Jurkat, Clone E6-1 (cell line): ENCODE measurements at regions not wholly inside any gene's neighbourhood (a gene's known extent, or its start where the extent isn't known, plus 50 kb on each side); places are given as distances from the start of the nearest gene placed in this dataset.

Experiments used
- DNase-seq: peaks from one replicate; pipeline ENCODE4 v3.0.0-alpha.2; 2011; ENCODE audit warnings: low read depth, low spot score
- H3K4me3 ChIP-seq: 2 replicates; pipeline ENCODE4 v1.5.1; 2011; ENCODE audit warnings: mild to moderate bottlenecking, low read length, control low read depth, moderate library complexity

DNA sequence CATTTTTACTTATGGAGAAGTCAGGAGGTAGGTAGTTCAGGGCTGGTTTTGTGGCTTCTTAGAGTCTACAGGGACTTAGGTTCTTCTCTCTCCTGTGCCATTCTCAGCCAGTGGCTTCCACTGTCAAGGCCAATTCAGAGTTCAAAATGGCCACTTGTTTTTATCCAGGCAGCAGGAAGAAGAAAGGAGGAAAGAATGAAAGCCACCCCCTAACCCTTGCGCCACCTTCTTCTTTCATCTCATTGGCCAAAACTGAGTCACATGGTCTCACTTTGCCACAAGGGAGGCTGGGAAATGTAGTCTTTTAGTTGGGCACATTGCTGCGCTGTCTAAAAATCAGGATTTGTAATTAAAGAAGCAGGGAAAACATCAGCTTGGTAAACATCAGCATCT is 60.8 kb upstream of the MED9 start:
- DNase-seq, result peak; percentile 93
- H3K4me3 ChIP-seq, result no peak overlapping the region

DNA sequence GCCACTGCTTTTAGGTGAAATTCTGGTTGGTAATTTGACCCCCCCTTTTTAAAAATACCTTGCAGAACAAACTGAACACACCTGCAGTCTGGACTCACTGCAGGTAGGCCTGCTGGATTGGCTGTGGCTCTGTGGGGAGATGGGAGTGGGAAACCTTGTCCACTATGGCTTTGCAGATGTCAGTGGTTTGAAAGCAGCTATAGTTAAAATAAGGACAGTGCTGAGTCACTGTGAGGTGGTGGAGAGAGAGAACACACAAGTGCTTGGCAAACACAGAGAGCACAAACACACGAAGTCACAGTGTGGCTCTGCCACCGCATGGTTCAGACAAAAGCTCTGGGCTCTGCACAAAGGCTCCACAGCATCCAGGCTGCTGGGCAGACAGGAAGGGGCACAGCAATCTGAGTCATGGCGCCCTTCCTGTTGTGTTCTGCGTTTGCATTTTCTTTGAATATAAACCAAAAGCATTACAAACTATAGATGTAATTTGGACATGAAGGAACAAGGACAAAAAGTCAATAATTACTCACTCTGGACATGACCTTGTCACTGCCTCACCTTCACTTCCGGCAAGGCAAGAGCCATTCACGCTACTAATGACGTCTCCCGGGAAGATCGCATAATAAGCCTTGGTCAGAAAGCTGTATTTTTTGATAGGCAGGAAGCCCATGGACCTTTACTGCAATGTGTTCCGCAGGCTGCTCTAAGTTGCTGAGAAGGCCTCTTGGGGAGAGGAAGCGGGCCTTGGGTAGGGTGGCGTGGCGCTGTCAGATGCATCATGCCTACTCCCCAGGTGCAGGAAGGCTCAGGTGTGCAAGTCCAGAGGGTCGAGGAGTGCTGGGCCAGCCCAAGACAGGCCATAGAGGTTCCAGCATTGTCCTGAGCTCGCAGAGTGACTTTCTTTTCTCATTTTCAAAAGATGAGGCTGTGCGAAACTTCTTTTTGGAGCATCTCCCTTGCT is 60.1 kb upstream of the MED9 start:
- no peak for DNase-seq
- H3K4me3 ChIP-seq, result no peak overlapping the region

DNA sequence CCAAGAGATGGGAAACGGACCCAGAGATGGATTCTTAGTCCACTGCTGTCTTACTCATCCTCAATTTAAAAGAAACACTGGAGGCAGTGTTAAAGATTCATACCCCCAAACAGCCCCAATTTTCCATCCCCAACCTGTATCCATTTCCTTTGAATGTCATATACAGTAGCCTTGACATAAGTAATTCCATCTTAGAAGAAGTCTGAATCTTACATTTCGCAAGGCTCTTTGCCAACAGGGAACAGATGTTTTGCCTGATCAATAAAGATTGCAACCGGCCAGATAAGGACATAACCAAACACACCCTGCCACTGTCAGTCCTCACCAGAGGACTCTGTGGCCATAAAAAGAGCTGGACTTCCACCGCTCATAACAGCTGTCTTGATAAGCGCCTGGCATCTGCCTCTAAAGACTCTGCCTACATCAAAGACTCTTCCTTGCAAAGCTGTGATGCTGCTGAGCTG is 59.0 kb upstream of the MED9 start:
- no peak for DNase-seq
- no peak overlapping the region for H3K4me3 ChIP-seq

DNA sequence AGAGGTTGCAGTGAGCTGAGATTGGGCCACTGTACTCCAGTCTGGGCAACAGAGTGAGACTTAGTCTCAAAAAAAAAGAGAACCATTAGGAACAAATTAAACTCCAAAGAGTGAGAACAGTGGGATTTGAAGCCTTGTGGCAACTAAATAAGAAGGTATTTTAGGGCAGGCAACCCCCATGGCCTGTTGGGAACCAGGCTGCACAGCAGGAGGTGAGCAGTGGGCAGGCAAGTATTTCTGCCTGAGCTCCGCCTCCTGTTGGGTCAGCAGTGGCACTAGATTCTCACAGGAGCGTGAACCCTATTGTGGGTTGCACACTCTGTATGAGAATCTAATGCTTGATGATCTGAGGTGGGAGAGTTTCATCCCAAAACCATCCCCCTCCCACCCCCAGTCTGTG is 57.6 kb upstream of the MED9 start:
- no peak overlapping the region for H3K4me3 ChIP-seq
- DNase-seq, result no peak

DNA sequence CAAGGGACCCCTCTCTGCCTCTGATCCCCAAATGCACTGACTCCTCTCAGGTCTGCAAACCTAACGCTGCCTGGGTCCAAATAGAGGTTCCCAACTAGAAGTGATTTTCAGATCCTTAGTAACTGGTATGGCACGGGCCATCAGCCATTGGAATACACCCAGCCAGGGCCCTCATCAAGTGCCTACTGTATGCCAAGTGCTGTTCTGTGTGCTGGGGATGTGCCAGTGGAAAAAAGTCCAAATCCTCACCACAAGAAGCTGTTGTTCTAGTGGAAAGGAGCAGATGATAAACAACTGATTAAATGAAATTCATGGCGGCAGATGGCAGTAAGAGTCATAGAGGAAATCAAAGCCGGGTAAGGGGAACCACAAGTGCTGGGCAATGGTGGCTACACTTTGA is 57.2 kb upstream of the MED9 start:
- H3K4me3 ChIP-seq, result no peak overlapping the region
- no peak for DNase-seq

DNA sequence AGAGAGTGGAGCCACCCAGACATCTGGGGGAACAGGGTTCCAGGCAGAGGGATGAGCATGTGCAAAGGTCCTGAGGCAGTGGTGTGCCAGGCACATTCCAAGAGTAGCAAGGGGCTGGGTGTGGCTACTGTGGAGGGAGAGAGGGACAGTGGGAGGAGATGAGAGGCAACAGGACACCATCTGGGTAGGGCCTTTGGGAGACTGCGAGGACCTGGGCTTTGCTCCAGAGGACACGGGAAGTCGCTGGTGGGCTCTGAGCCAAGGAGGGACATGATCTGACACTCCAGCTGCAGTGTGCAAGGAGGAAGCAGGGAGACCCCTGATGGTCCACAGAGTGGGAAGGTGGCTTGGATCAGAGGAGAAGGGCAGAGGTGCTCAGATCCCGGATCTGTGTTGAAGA is 56.7 kb upstream of the MED9 start:
- H3K4me3 ChIP-seq, result no peak overlapping the region
- DNase-seq, result no peak

DNA sequence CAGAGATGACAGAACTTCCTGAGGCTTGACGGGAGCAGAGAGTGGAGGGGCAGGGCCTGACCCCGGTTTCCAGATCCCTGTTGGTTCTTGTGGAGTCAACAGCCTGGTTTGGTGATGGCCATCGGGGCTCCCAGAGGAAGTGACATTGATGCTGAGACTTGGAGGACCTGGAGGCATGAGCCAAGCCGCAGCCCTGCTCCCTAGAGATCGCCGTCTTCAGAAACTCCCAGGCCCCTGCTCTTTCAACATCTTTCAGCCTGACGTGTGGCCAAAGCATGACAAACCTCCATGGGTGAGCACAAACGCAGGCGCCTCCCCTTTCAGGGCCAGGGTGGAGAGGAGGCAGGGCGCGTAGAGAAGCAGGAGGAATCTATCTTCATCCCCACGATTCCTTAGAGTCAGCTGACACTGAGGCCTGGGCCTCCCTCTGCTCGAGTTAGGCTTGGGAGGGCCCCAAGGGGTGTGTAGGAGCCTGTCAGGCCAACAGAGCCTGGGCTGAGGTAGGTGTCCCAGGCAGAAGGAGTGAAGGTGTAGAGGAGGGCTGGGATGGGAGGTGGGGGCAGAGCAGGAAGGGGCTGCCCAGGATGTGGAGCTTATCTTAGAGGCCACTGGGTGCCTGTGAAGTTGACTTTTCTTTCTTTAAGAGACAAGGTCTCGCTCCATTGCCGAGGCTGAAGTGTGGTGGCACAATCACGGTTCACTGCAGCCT is 56.1 kb upstream of the MED9 start:
- no peak overlapping the region for H3K4me3 ChIP-seq
- no peak for DNase-seq

- no peak for DNase-seq
Measured at GRCh38 chr17:17421346-17422216, 55.2 kb upstream of the MED9 start.

GRCh38 chr17:17422217-17422610 is 54.6 kb upstream of the MED9 start:
- no peak overlapping the region for H3K4me3 ChIP-seq
- DNase-seq, result no peak

More at GRCh38 chr17:17421346-17422216, 55.2 kb upstream of the MED9 start:
- no peak overlapping the region for H3K4me3 ChIP-seq

GRCh38 chr17:17422641-17423040 is 54.2 kb upstream of the MED9 start:
- no peak for DNase-seq
- H3K4me3 ChIP-seq, result no peak overlapping the region

DNA sequence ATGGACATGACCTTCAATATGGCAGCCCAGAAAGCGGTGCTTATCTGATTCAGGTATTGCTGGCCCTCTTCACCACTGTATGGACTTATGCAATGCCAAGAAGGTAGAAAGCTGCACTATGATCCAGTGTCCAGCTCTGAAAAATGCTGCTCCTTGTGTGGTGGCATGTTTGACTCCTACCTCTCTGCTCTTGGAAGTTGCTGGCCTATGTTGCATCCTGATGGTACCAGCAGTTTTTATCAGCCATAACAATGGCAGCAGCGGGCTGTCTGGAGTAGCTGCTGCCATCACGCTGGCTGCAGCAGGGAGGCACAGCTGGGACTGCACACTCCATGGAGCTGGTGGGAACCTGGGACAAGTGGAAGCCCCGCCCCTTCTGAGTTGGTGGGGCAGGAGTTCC is 53.1 kb upstream of the MED9 start:
- DNase-seq, result no peak
- no peak overlapping the region for H3K4me3 ChIP-seq

DNA sequence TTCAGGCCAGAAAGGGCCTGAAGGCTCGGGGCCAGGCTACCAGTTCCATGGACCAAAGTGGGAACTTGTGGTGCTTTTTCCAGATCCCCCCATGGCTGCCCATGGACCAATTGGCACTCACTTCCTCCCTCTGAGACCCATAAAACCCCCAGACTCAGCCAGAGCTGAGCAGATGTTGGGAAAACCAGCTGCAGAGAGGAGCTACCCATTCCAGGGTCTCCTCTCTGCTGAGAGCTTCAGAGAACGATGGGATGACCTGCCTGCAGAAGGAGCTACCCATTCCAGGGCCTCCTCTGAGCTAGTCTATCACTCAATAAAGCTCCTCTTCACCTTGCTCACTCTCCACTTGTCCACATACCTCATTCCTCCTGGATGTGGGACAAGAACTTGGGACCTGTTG is 52.2 kb upstream of the MED9 start:
- no peak for DNase-seq
- no peak overlapping the region for H3K4me3 ChIP-seq

GRCh38 chr17:17425005-17425404 is 51.8 kb upstream of the MED9 start:
- no peak overlapping the region for H3K4me3 ChIP-seq
- DNase-seq, result no peak

- no peak for DNase-seq
- no peak overlapping the region for H3K4me3 ChIP-seq
Measured at GRCh38 chr17:17425591-17425990, 51.2 kb upstream of the MED9 start.

- no peak for DNase-seq
- H3K4me3 ChIP-seq, result no peak overlapping the region
Measured at GRCh38 chr17:17426184-17426583, 50.6 kb upstream of the MED9 start.
